NT2/D1 (cell line): ENCODE measurements at regions not wholly inside any gene's neighbourhood (a gene's known extent, or its start where the extent isn't known, plus 50 kb on each side); places are given as distances from the start of the nearest gene placed in this dataset.
"Not testable (repeated sequence)": the region's sequence is repeated elsewhere in the genome, so short reads cannot be mapped to it uniquely, and the experiment has no call there.

Experiments
- SUZ12 ChIP-seq: IDR thresholded peaks from 2 replicates; pipeline ENCODE4 v1.6.1; 2011; ENCODE audit not compliant: insufficient read length, insufficient read depth; ENCODE audit errors: extremely low read depth
- YY1 ChIP-seq: IDR thresholded peaks from 2 replicates; pipeline ENCODE4 v1.6.1; 2011; ENCODE audit not compliant: insufficient read length, insufficient read depth

GRCh38 chr20:12250661-12251060 is 333.0 kb downstream of the BTBD3 start:
- not testable (repeated sequence) for TF ChIP-seq SUZ12, YY1
